DND-41 (cell line): ENCODE measurements at regions not wholly inside any gene's neighbourhood (a gene's known extent, or its start where the extent isn't known, plus 50 kb on each side); places are given as distances from the start of the nearest gene placed in this dataset.

Experiments
- CTCF ChIP-seq: IDR thresholded peaks from 2 replicates; pipeline ENCODE4 v1.5.1; 2012; ENCODE audit warnings: borderline replicate concordance, low read length, moderate library complexity, mild to moderate bottlenecking; ENCODE audit not compliant: poor library complexity, severe bottlenecking; ENCODE audit errors: extremely low read depth
- EZH2 ChIP-seq: IDR thresholded peaks from 3 replicates; pipeline ENCODE4 v1.6.1; 2012; ENCODE audit warnings: borderline replicate concordance, low read depth, mild to moderate bottlenecking, moderate library complexity, low read length, inconsistent platforms; ENCODE audit not compliant: severe bottlenecking

GRCh38 chrX:22360129-22360528 is 87.4 kb downstream of the CBLL2 start:
- no peak for TF ChIP-seq CTCF
- no peak for TF ChIP-seq EZH2
